Stimulated activated CD4-positive, alpha-beta T cell treated with anti-CD3 and anti-CD28 coated beads, Interleukin-12 subunit alpha, Interleukin-12 subunit beta, amount 100 ng/mL, for 24 hours (primary cell): ENCODE measurements at regions not wholly inside any gene's neighbourhood (a gene's known extent, or its start where the extent isn't known, plus 50 kb on each side); places are given as distances from the start of the nearest gene placed in this dataset.

ENCODE experiments used
- DNase-seq, 2 experiments: peaks; one replicate each; pipeline ENCODE4 v3.0.0-alpha.2; 2020; ENCODE audit warnings: low read depth in 2 of 2

GRCh38 chr14:96617635-96618034 is 115.5 kb downstream of the PAPOLA start:
- no peak for DNase-seq

GRCh38 chr14:96622926-96623325 is 120.7 kb downstream of the PAPOLA start:
- DNase-seq, result no peak

- no peak for DNase-seq
These were observed 121.7 kb downstream of the PAPOLA start for GRCh38 chr14:96623676-96624484.

- no peak for DNase-seq
These were observed 122.7 kb downstream of the PAPOLA start for GRCh38 chr14:96624661-96625425.

GRCh38 chr14:96625426-96625985 is 123.3 kb downstream of the PAPOLA start:
- DNase-seq, result no peak

DNA sequence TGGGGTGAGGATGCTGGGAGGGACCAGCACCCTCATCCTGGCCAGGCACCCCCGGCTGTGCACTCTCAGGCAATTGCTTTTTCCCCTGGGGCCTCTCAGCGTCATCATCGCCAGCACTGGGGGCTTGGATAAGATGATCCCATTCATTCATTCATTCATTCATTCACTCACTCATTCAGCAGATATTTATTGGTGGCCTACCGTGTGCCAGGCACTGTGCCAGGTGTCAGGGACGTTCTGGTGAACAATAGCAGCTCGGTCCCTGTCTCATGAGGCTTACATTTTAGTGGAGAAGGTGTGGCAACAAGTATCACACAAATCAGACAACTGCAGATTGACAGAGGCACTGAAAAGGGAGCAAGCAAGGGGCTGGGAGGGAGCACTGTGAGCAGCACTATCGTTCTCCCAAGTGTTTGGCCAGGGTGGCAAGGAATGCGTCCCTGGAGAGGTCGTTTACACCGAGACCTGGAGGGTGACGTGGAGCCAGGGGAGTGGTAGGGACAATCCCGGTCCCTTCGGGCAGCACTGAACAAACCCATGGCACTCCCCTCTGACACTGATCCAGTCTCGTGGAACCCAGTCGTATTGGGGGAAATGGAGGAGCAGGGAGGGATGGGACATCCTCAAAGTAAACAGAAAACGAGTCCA is 124.1 kb downstream of the PAPOLA start:
- no peak for DNase-seq

DNA sequence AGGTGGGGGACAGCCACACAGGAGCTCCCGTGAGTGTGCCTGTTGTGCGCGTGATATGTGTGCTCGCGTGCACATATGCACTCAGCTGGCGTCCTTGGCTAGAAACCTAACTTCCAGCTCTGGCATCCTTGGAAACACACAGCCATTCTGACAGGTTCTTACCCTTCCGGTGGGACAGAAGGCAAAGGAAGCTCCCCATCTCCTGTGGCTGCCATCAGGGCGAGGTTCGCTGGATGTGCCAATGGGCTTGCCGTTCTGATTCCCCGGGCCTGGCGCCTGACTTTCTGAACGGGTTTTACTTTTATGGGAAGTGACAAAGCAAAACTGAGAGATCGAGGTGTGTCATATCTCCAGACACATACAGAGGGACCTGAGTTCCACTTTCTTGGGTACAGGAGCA is 124.7 kb downstream of the PAPOLA start:
- DNase-seq, result peak in 1 of 2 experiments; percentile 8

DNA sequence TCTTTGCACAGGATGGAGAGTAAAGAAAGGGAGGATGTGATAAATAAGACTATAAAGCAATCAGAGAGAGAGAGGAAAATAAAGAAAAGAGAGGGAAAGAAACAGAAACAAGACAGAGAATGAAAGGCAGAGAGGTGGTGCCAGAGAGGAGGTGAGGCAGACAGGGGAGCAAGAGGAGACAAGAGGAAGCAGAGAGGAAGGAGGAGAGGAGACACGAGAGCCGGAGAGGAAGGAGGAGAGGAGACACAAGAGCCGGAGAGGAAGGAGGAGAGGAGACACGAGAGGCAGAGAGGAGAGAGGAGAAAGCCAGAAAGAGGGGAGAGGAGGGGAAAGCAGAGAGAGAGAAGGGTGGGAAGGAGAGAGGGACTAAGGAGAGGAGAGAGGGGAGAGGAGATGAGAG is 125.2 kb downstream of the PAPOLA start:
- DNase-seq, result no peak

DNA sequence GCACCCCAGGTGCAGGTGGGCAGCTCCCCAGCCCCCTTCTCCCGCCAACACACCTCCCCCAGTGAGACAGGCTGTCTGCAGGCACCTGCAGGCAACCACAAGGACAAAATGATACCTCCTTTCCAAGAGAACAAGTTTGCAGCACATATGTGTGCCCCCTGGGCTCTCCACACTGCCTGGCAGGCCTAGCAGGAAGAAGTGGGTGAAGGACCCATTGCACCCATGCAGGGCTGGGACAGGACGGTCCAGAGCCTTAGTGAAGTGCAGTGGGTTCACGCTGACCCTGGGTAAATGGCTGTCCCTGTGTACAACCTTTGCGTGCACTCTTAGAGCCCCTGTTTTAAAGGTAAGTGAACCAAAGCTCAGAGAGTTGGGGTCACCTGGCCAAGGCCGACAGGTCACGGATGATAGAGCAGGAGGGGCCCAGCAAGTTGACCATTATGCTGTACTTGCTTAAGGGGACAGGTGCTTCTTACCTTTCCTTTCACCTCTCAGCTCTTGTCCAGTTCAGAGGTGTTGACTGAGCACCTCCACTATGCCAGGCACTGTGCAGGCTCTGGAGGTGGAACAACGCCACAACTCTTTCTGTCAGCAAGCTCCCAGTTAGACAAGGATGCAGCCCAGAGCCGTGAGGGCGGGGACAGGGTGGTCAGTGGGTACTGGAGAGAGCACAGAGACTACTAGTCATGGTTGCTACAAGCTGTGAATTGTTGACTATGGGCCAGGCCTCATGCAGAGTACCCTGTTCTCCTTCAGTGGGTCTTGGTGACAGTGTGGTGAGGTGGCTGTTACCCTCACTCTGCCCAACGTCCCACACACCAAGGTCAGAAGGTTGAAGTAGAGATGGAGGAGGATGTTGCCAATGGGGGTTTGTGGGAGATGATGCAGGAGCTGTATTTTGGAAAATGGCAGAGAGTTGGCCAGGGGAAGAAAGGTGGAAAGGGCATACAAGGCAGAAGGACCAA is 125.9 kb downstream of the PAPOLA start:
- DNase-seq, result no peak

DNA sequence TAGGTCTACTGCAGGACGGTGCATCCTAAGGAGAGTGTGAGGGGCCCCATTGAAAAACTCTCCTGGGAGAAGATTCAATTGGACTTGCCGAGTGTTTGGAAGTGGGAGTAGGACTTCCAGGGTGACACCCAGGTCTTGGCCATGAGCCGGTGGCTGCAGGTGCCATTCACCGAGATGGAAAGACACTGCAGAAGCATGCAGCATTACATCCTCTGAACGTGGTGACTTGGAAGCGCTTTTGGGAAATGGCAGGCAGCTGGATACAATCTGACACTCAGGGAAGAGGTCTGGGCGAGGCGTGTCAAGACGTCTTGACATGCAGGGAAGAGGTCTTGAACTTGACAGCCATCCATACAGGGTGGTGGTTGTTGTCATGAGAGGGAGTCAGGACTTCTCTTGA is 126.9 kb downstream of the PAPOLA start:
- DNase-seq, result no peak

- no peak for DNase-seq
These were observed 127.5 kb downstream of the PAPOLA start for GRCh38 chr14:96629558-96630222.

- DNase-seq, result no peak
These were observed 128.1 kb downstream of the PAPOLA start for GRCh38 chr14:96630281-96630680.

DNA sequence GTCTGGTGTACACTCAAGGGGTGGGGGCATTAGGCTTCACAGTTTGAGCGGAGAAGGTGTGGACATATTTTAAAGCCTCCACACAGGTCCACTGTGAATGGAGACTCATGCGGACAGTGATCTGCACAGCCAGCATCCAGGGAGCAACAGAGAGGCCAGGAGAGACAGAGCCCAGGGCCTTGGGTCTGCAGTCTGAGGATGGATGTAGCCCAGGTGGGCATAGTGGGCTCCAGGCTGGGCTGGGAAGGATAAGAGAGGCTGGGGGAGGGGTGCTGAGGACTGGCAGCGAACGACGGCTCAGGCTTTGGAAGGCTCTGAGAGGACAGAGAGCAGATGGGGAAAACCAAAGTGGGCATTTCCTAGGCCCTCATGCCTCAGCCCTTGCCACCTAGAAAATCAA is 128.8 kb downstream of the PAPOLA start:
- no peak for DNase-seq

DNA sequence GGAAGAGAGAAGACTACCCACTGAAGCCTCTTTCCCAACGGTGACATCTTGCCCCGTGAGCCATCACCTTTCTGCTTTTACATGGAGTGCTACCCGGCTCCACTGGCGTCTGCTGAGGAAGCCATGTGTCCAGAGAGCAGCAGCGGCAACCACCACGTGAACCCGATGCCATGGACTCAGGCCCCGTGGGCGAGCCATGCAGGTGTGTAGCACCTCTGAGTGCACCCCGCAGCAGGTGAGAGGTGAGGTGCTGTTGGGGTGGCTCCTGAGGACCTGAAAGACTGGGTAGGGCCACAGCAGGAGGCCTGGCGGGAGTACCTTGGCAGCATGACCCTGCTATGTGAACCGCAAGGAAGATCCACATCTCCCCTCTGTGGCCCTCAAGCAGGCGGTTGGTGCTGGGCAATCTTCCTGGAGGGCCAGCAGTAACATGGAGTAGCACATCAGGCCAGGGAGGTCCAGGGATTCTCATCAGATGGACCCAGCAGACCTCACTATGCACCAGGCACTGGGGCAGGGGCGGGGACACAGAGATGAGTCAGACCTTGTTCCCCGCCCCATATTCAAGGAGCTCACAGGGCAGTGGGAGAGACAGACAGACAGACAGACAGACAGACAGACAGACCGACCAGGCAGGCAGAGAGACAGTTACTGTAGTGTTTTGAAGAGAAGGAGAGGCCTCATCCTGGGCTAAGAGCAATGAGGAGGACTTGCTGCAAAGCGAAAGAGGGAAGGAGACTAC is 129.6 kb downstream of the PAPOLA start:
- no peak for DNase-seq

- no peak for DNase-seq
These were observed 130.2 kb downstream of the PAPOLA start for GRCh38 chr14:96632363-96632758.

DNA sequence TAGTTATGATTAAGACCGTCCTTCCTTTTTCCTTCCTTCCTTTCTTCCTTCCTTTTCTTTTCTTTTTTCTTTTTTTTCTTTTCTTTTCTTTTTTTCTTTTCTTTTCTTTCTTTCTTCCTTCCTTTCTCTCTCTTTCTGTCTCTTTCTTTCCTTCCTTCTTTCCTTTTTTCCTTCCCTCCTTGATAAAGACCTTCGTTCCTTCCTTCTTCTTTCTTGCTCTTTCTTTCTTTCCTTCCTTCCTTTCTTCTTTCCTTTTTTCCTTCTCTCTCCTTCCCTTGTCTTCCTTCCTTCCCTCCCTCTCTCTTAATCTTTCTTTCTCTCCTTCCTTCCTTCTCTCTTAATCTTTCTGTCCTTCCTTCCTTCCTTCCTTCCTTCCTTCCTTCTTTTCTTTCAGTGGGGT is 130.9 kb downstream of the PAPOLA start:
- no peak for DNase-seq

DNA sequence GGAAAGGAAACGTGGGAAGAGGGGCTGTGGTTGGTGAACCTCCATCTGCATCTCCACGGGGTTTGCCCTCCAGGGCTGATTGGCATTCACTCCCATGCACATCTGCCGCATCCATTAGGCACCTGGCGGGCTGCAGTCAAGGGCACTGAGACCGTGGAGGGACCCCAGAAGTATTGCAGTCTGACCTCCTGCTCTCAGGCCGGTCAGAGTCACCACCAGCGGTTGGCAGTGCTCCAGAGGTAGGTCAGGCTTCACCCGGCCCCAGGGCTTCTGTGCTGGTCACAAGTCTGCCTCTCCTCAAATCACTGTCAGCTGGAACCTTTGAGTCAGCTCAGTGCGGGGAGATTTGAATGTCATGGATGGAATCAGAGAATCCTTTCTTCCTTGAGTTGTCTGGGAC is 132.3 kb downstream of the PAPOLA start:
- DNase-seq, result no peak

DNA sequence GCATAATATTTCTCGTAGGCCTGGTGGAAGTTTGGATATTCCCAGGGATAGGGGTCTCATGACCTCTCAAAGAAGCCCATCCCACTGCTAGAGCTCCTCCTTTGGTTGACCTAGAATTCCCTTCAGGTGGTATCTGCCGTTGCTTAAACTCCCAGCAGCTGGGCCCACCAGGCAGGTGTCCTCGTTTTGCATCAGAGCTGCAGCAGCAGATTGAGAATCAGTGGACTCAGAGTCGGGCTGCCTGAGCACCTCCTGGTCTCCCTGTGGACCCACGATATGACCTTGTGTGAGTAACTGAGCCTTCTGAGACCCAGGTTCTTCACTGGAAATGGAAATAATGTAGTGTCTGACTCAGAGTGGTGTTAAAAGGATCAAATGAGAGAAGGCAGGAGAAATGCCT is 132.7 kb downstream of the PAPOLA start:
- DNase-seq, result no peak

DNA sequence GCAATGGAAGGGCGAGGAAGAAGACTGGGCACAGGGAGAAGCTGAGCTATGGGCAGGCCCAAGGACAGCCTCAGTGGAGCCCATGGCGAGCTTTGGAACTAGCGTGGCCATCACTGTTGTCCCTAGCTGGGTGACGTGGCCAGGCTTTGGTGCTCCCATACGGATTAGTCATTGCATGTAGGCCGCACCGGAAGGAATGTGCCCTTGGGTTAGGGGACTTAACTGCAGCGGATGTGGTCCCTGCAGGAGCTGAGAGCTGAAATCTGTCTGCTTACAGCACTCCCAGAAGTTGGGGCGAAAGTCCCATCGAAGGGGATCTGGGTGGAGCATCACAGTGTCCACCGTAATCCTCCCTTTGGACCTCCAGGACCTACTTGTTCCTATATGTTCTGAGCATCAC is 133.7 kb downstream of the PAPOLA start:
- DNase-seq, result no peak

- DNase-seq, result no peak
These were observed 135.3 kb downstream of the PAPOLA start for GRCh38 chr14:96637521-96637920.
